ENCODE measurements at regions not wholly inside any gene's neighbourhood (a gene's known extent, or its start where the extent isn't known, plus 50 kb on each side); places are given as distances from the start of the nearest gene placed in this dataset.
"Not testable (repeated sequence)": the region's sequence is repeated elsewhere in the genome, so short reads cannot be mapped to it uniquely, and the experiment has no call there.

DNA sequence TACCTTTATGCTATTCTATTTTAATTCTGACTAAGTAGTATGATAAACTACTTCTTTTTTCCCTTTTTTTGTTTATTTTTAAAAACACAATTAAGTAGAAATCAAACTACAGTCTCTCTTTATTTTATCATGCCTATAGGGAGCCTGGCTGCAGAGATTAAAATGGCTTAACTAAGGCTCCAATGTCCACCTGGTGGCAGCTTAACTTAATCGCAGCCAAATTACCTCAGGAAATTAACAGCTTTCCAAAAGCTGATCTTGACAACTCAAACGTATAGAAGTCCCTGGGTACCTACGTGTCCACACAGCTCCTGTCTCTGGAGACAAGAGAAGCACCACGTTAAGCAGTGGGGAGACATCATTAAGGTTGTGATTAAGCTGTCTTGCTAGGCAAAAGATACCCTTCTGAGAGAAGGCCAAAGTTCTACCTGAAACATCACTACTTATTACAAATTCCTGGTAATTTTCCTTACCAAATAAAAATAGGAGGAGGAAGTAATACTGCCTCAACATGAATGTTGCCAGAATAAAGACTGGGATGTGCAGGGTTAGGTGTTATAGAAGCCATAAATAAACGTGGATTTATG, 63.2 kb upstream of the SNX19 start:
- Histone ChIP-seq H3K9me3 (ENCODE audit: insufficient read depth, low read length) (no peaks in the 10 kb centered on the region), H2AFZ (ENCODE audit: low read depth, low read length) (no peak overlapping the region), H3K9ac (ENCODE audit: low read length) (no peak overlapping the region), H3K4me2 (ENCODE audit: low read length) (no peak overlapping the region), H3K27me3 (ENCODE audit: low read depth, low read length) (peaks cover 4% of the 10 kb centered on the region; the same call in 1 of the 2 replicates), H3K4me1 (ENCODE audit: low read length) (no peaks in the 10 kb centered on the region), H3K36me3 (replicated peaks; ENCODE audit: low read depth, low read length) (no peaks in the 10 kb centered on the region), H4K20me1 (ENCODE audit: insufficient read depth, low read length) (no peaks in the 10 kb centered on the region), H3K4me3 (ENCODE audit: low read length) (no peak overlapping the region), H3K27ac (ENCODE audit: low read length) (no peak overlapping the region), H3K79me2 (ENCODE audit: low read length) (no peaks in the 10 kb centered on the region)
- TF ChIP-seq EZH2phosphoT487 (IDR thresholded peaks at IDR 0.05; ENCODE audit: low read depth): no peak
- TF ChIP-seq, protein P1, sequence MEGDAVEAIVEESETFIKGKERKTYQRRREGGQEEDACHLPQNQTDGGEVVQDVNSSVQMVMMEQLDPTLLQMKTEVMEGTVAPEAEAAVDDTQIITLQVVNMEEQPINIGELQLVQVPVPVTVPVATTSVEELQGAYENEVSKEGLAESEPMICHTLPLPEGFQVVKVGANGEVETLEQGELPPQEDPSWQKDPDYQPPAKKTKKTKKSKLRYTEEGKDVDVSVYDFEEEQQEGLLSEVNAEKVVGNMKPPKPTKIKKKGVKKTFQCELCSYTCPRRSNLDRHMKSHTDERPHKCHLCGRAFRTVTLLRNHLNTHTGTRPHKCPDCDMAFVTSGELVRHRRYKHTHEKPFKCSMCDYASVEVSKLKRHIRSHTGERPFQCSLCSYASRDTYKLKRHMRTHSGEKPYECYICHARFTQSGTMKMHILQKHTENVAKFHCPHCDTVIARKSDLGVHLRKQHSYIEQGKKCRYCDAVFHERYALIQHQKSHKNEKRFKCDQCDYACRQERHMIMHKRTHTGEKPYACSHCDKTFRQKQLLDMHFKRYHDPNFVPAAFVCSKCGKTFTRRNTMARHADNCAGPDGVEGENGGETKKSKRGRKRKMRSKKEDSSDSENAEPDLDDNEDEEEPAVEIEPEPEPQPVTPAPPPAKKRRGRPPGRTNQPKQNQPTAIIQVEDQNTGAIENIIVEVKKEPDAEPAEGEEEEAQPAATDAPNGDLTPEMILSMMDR (IDR thresholded peaks at IDR 0.05; ENCODE audit: low read depth, low read length): peak; percentile 33

DNA sequence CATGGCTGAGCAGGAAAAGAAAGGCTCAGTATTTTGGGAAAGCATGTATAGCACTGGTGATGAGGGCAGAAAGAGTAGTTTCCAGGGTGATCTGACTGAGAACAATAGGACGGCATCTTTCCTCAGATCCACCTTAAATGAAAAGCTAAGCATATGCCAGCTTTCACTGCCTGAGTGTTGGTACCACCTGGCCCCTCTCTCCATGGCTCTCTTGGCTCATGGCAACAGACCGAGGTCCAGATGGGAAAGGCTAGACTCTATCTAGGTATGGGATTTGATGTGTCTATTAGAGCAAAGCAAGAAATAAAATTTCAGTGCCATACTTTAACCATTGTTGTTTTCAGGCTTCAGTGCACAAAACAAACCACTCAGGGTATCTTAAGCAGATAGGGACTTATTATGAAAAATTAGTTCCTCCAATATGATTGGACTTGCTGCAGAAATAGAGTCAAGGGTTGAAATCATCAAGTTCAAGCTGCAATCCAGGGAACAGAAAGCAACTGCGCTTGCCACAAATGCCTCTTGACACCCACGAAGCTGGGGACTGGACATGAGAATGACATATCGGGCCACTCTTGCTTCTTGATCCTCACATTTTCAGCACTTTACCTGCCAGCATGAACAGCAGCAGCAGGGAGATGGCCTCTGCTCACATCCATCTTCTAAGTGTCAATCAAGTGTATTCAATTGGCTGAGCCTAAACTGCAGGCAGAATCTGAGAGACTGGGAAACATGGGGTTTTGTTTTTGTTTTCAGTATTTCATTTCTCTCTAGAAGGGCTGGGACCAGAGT, 64.0 kb upstream of the SNX19 start:
- H3K27ac ChIP-seq (ENCODE audit: low read length): no peak overlapping the region
- no peak overlapping the region for H2AFZ ChIP-seq (ENCODE audit: low read depth, low read length)
- H3K9ac ChIP-seq (ENCODE audit: low read length): no peak overlapping the region
- no peaks in the 10 kb centered on the region for H3K36me3 ChIP-seq (replicated peaks; ENCODE audit: low read depth, low read length)
- H3K4me2 ChIP-seq (ENCODE audit: low read length): no peak overlapping the region
- TF ChIP-seq, protein P1 (IDR thresholded peaks at IDR 0.05; ENCODE audit: low read depth, low read length): no peak
- TF ChIP-seq EZH2phosphoT487 (IDR thresholded peaks at IDR 0.05; ENCODE audit: low read depth): no peak
- H3K79me2 ChIP-seq (ENCODE audit: low read length): no peaks in the 10 kb centered on the region
- H3K4me1 ChIP-seq (ENCODE audit: low read length): no peaks in the 10 kb centered on the region
- no peaks in the 10 kb centered on the region for H4K20me1 ChIP-seq (ENCODE audit: insufficient read depth, low read length)
- no peaks in the 10 kb centered on the region for H3K9me3 ChIP-seq (ENCODE audit: insufficient read depth, low read length)
- peaks cover 4% of the 10 kb centered on the region; the same call in 1 of the 2 replicates for H3K27me3 ChIP-seq (ENCODE audit: low read depth, low read length)
- no peak overlapping the region for H3K4me3 ChIP-seq (ENCODE audit: low read length)

DNA sequence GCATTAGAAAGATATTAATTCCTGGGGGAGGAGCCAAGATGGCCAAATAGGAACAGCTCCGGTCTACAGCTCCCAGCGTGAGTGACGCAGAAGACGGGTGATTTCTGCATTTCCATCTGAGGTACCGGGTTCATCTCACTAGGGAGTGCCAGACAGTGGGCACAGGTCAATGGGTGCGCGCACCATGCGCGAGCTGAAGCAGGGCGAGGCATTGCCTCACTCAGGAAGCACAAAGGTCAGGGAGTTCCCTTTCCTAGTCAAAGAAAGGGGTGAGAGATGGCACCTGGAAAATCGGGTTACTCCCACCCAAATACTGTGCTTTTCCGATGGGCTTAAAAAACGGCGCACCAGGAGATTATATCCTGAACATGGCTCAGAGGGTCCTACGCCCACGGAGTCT, 68.0 kb upstream of the SNX19 start:
- H3K4me1 ChIP-seq (ENCODE audit: low read length); H3K9me3 ChIP-seq (ENCODE audit: insufficient read depth, low read length); H3K4me2 ChIP-seq (ENCODE audit: low read length); H2AFZ ChIP-seq (ENCODE audit: low read depth, low read length); H3K9ac ChIP-seq (ENCODE audit: low read length); H3K27ac ChIP-seq (ENCODE audit: low read length); H3K4me3 ChIP-seq (ENCODE audit: low read length); H3K36me3 ChIP-seq (replicated peaks; ENCODE audit: low read depth, low read length); H3K27me3 ChIP-seq (ENCODE audit: low read depth, low read length); H4K20me1 ChIP-seq (ENCODE audit: insufficient read depth, low read length); H3K79me2 ChIP-seq (ENCODE audit: low read length): not testable (repeated sequence)

DNA sequence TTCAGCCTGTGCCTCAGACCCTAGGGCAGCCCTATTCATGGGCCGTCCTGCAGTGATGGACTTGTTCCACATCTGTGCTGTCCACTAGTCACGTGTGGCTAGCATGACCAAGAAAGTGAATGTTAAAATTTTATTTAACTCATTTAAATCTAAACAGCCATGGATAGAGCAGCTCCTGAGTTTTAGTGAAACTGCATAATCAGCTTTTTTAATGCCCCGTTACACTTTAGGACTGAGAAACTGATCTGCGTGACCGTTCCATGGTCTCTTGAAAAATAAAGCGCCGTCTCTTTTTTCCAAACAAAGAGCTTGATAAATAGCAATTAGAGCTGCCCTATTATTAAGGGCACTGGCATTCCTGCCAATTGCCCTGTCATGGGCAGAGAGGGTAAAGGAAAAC, 76.5 kb upstream of the SNX19 start:
- Histone ChIP-seq H3K4me3 (ENCODE audit: low read length) (no peak overlapping the region), H3K9me3 (ENCODE audit: insufficient read depth, low read length) (no peaks in the 10 kb centered on the region), H4K20me1 (ENCODE audit: insufficient read depth, low read length) (no peaks in the 10 kb centered on the region), H3K27me3 (ENCODE audit: low read depth, low read length) (no peaks in the 10 kb centered on the region; the same call in 1 of the 2 replicates), H3K9ac (ENCODE audit: low read length) (no peak overlapping the region), H3K27ac (ENCODE audit: low read length) (no peak overlapping the region), H2AFZ (ENCODE audit: low read depth, low read length) (no peak overlapping the region), H3K4me2 (ENCODE audit: low read length) (no peak overlapping the region), H3K36me3 (replicated peaks; ENCODE audit: low read depth, low read length) (no peaks in the 10 kb centered on the region), H3K79me2 (ENCODE audit: low read length) (no peaks in the 10 kb centered on the region), H3K4me1 (ENCODE audit: low read length) (no peaks in the 10 kb centered on the region)
- TF ChIP-seq EZH2phosphoT487 (IDR thresholded peaks at IDR 0.05; ENCODE audit: low read depth): no peak
- TF ChIP-seq, protein P1 (IDR thresholded peaks at IDR 0.05; ENCODE audit: low read depth, low read length): no peak

Measured in OCI-LY3 (cell line).